Thyroid gland (tissue), 4 donors: ENCODE measurements at regions not wholly inside any gene's neighbourhood (a gene's known extent, or its start where the extent isn't known, plus 50 kb on each side); places are given as distances from the start of the nearest gene placed in this dataset.

Experiments
- DNase-seq, 2 donors: peaks; one replicate each; pipeline ENCODE4 v3.0.0-alpha.2; 2019
- H3K27ac ChIP-seq, 3 donors: fragments of 200-600 bp; sonication (generic); 1 replicate in 2 of 3; 2 replicates in 1 of 3; pipeline ENCODE4 v1.5.1; 2016 to 2019; ENCODE audit warnings: mild to moderate bottlenecking in 1 of 3, moderate library complexity in 1 of 3
- H3K27me3 ChIP-seq: fragments of 200-600 bp; sonication (generic); one replicate; pipeline ENCODE4 v1.5.1; 2019
- H3K36me3 ChIP-seq, 2 donors: fragments of 200-600 bp; sonication (generic); one replicate each; pipeline ENCODE4 v1.5.1; 2016 to 2019
- H3K4me1 ChIP-seq, 2 donors: fragments of 200-600 bp; sonication (generic); one replicate each; pipeline ENCODE4 v1.5.1; 2017 to 2019
- H3K4me3 ChIP-seq, 3 donors: fragments of 200-600 bp; sonication (generic); replicated peaks in 1 of 3; 1 replicate in 2 of 3; 2 replicates in 1 of 3; pipeline ENCODE4 v1.5.1; 2016; ENCODE audit warnings: mild to moderate bottlenecking in 1 of 3
- H3K9me3 ChIP-seq: fragments of 200-600 bp; sonication (generic); one replicate; pipeline ENCODE4 v1.5.1; 2017
- CTCF ChIP-seq, 6 experiments: fragments of 200-600 bp in 3 of 6; fragments of 450-650 bp in 3 of 6; sonication (generic) in 3 of 6; IDR thresholded peaks; one replicate each; pipeline ENCODE4 v1.5.1; 2016 to 2019; ENCODE audit warnings: antibody characterized with exemption in 6 of 6, mild to moderate bottlenecking in 2 of 6, inconsistent platforms in 1 of 6, moderate library complexity in 1 of 6
- POLR2A ChIP-seq, 2 donors: fragments of 450-650 bp; IDR thresholded peaks; one replicate each; pipeline ENCODE4 v1.6.1; 2017; ENCODE audit warnings: antibody characterized with exemption in 2 of 2, mild to moderate bottlenecking in 2 of 2, moderate library complexity in 1 of 2
- WGBS, 2 donors: methylation state at CpG; one replicate each; pipeline ENCODE4 v1.1.5; 2017; 5-methylcytosine and 5-hydroxymethylcytosine counted together
- intact Hi-C: fragments of 100-400 bp; cut with DNase I; formaldehyde crosslinking; loops from one replicate; pipeline ENCODE4 v1.15.1; 2023

GRCh38 chr4:60637976-60638375, 562.1 kb upstream of the ADGRL3 start:
- no peak for TF ChIP-seq POLR2A (IDR thresholded peaks at IDR 0.05)
- no peak for TF ChIP-seq CTCF (IDR thresholded peaks at IDR 0.05)
- Histone ChIP-seq H3K4me1 (no peaks in the 10 kb centered on the region), H3K4me3 (no peak overlapping the region), H3K27ac (no peak overlapping the region), H3K27me3 (no peaks in the 10 kb centered on the region), H3K9me3 (no peaks in the 10 kb centered on the region), H3K36me3 (no peaks in the 10 kb centered on the region)
- 78 to 79% methylated on average over 2 of the region's 2 CpGs for WGBS, 2 donors
- no peak for DNase-seq
- intact Hi-C loops, result no loop called here

- Histone ChIP-seq H3K4me1 (no peaks in the 10 kb centered on the region), H3K9me3 (peaks cover 3% of the 10 kb centered on the region), H3K27me3 (no peaks in the 10 kb centered on the region), H3K36me3 (no peaks in the 10 kb centered on the region), H3K4me3 (no peak overlapping the region), H3K27ac (no peak overlapping the region)
- no peak for DNase-seq
- 69 to 77% methylated on average over 2 of the region's 2 CpGs for WGBS, 2 donors
- intact Hi-C loops, result no loop called here
- TF ChIP-seq POLR2A (IDR thresholded peaks at IDR 0.05) (no peak), CTCF (IDR thresholded peaks at IDR 0.05) (no peak)
Measured at GRCh38 chr4:60648774-60649173, 551.4 kb upstream of the ADGRL3 start.

GRCh38 chr4:60652933-60653332, 547.2 kb upstream of the ADGRL3 start:
- Histone ChIP-seq H3K4me3 (no peak overlapping the region), H3K27me3 (no peaks in the 10 kb centered on the region), H3K27ac (no peak overlapping the region), H3K4me1 (no peaks in the 10 kb centered on the region), H3K36me3 (no peaks in the 10 kb centered on the region), H3K9me3 (no peaks in the 10 kb centered on the region)
- intact Hi-C loops, result no loop called here
- no peak for TF ChIP-seq CTCF (IDR thresholded peaks at IDR 0.05)
- TF ChIP-seq POLR2A (IDR thresholded peaks at IDR 0.05), result no peak
- no peak for DNase-seq

- Histone ChIP-seq H3K36me3 (no peaks in the 10 kb centered on the region), H3K4me1 (no peaks in the 10 kb centered on the region), H3K9me3 (no peaks in the 10 kb centered on the region), H3K27me3 (no peaks in the 10 kb centered on the region), H3K27ac (no peak overlapping the region), H3K4me3 (no peak overlapping the region)
- no peak for DNase-seq
- no peak for TF ChIP-seq CTCF (IDR thresholded peaks at IDR 0.05)
- no peak for TF ChIP-seq POLR2A (IDR thresholded peaks at IDR 0.05)
- intact Hi-C loops, result no loop called here
Measured at GRCh38 chr4:60655356-60655755, 544.8 kb upstream of the ADGRL3 start.

- Histone ChIP-seq H3K27me3 (no peaks in the 10 kb centered on the region), H3K4me3 (no peak overlapping the region), H3K9me3 (no peaks in the 10 kb centered on the region), H3K27ac (no peak overlapping the region), H3K4me1 (no peaks in the 10 kb centered on the region), H3K36me3 (no peaks in the 10 kb centered on the region)
- 73 to 78% methylated on average over 3 of the region's 3 CpGs for WGBS, 2 donors
- TF ChIP-seq POLR2A (IDR thresholded peaks at IDR 0.05) (no peak), CTCF (IDR thresholded peaks at IDR 0.05) (no peak)
- intact Hi-C loops, result no loop called here
- no peak for DNase-seq
Measured at GRCh38 chr4:60656171-60656570, 544.0 kb upstream of the ADGRL3 start.
